ENCODE measurements at regions not wholly inside any gene's neighbourhood (a gene's known extent, or its start where the extent isn't known, plus 50 kb on each side); places are given as distances from the start of the nearest gene placed in this dataset.

DNA sequence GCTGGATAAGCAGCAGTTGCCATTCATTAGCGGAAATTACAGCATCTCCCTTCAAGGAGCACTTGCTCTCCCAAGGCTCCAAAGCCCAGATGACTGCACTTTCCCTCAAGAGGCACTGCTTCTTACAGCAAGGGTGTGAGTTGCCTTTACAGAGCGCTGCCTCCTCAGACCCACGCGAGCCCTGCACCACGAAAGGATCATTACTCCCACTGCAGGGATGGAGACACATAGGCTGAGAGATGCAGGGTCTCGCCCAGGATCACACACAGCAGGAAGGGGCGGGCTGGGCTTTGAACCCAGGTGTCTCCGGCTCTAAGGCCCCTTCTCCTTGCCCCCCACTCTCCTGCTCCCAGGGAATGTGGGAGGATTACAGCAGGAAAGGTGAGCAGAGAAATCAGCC is 405.5 kb downstream of the MATN1 start:
- RAD21 ChIA-PET (ENCODE audit: low non-redundant PET in 1 of 2, low total read pairs in 2 of 2, uncharacterized antibody in 2 of 2, unreplicated experiment in 2 of 2): no interaction called here
- Histone ChIP-seq H3K36me3 (ENCODE audit: control insufficient read depth in 1 of 2, insufficient read depth in 2 of 2, low read length in 2 of 2) (no peaks in the 10 kb centered on the region), H3K4me1 (ENCODE audit: control insufficient read depth in 1 of 2, insufficient read depth in 2 of 2, low read length in 2 of 2) (no peaks in the 10 kb centered on the region), H3K4me2 (ENCODE audit: low read length) (no peak overlapping the region), H3K79me2 (ENCODE audit: insufficient read depth, low read length) (no peaks in the 10 kb centered on the region), H3K9ac (ENCODE audit: low read length) (no peak overlapping the region), H3K27ac (ENCODE audit: low read depth, low read length) (no peak overlapping the region), H3K9me2 (ENCODE audit: insufficient read depth) (no peaks in the 10 kb centered on the region), H3K27me3 (ENCODE audit: insufficient read depth, low read length) (peaks cover 29% of the 10 kb centered on the region), H3K4me3 (replicated peaks in 1 of 2; ENCODE audit: low read depth in 1 of 2, low read length in 2 of 2) (no peak overlapping the region), H2AFZ (ENCODE audit: low read depth, low read length, poor library complexity, severe bottlenecking) (no peak overlapping the region), H4K20me1 (ENCODE audit: insufficient read depth) (no peaks in the 10 kb centered on the region), H3K9me3 (ENCODE audit: control insufficient read depth in 1 of 2, insufficient read depth in 1 of 2, low read depth in 1 of 2, low read length in 2 of 2) (no peaks in the 10 kb centered on the region)
- intact Hi-C loops (cut with micrococcal nuclease): no loop called here
- DNase-seq (ENCODE audit: low read depth, low spot score) (no peak), ATAC-seq (no peak)
- TF ChIP-seq ZNF274 (IDR thresholded peaks at IDR 0.05; ENCODE audit: low read depth, low read length): no peak
- no peak for TF ChIP-seq ZFX (IDR thresholded peaks at IDR 0.05)
- TF ChIP-seq SP1 (IDR thresholded peaks at IDR 0.05; ENCODE audit: low read depth): no peak
- TF ChIP-seq, protein P1, sequence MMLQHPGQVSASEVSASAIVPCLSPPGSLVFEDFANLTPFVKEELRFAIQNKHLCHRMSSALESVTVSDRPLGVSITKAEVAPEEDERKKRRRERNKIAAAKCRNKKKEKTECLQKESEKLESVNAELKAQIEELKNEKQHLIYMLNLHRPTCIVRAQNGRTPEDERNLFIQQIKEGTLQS (IDR thresholded peaks at IDR 0.05): no peak
- TF ChIP-seq CEBPB (IDR thresholded peaks at IDR 0.05; ENCODE audit: low read depth): no peak
- TF ChIP-seq, protein P2, sequence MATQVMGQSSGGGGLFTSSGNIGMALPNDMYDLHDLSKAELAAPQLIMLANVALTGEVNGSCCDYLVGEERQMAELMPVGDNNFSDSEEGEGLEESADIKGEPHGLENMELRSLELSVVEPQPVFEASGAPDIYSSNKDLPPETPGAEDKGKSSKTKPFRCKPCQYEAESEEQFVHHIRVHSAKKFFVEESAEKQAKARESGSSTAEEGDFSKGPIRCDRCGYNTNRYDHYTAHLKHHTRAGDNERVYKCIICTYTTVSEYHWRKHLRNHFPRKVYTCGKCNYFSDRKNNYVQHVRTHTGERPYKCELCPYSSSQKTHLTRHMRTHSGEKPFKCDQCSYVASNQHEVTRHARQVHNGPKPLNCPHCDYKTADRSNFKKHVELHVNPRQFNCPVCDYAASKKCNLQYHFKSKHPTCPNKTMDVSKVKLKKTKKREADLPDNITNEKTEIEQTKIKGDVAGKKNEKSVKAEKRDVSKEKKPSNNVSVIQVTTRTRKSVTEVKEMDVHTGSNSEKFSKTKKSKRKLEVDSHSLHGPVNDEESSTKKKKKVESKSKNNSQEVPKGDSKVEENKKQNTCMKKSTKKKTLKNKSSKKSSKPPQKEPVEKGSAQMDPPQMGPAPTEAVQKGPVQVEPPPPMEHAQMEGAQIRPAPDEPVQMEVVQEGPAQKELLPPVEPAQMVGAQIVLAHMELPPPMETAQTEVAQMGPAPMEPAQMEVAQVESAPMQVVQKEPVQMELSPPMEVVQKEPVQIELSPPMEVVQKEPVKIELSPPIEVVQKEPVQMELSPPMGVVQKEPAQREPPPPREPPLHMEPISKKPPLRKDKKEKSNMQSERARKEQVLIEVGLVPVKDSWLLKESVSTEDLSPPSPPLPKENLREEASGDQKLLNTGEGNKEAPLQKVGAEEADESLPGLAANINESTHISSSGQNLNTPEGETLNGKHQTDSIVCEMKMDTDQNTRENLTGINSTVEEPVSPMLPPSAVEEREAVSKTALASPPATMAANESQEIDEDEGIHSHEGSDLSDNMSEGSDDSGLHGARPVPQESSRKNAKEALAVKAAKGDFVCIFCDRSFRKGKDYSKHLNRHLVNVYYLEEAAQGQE (IDR thresholded peaks at IDR 0.05; ENCODE audit: low read depth): no peak
- no peak for TF ChIP-seq YY1 (IDR thresholded peaks at IDR 0.05; ENCODE audit: extremely low read depth, insufficient replicate concordance, low read depth, low read length)
- TF ChIP-seq EGR1 (IDR thresholded peaks at IDR 0.05; ENCODE audit: low read depth): no peak
- no peak for TF ChIP-seq JUND (IDR thresholded peaks at IDR 0.05)
- POLR2A ChIA-PET: no interaction called here
- CTCF ChIA-PET: no interaction called here
- no TSS peak for BruUV-seq (replicated peaks)

Measured in HCT116 (cell line).